GM20431 (cell line): ENCODE measurements at regions not wholly inside any gene's neighbourhood (a gene's known extent, or its start where the extent isn't known, plus 50 kb on each side); places are given as distances from the start of the nearest gene placed in this dataset.

Experiments
- in situ Hi-C: fragments of 300-500 bp; cut with MseI, MboI; formaldehyde crosslinking; loops from one replicate; pipeline ENCODE4 v1.15.0; 2020; ENCODE audit warnings: low sequenced_read_pairs; ENCODE audit not compliant: unreplicated experiment

GRCh38 chr9:86735772-86736458, 211.4 kb downstream of the GAS1 start:
- in situ Hi-C loops = no loop called here

- in situ Hi-C loops = no loop called here
Measured at GRCh38 chr9:86734771-86735170, 212.5 kb downstream of the GAS1 start.

- in situ Hi-C loops = no loop called here
Measured at GRCh38 chr9:86733929-86734328, 213.4 kb downstream of the GAS1 start.

GRCh38 chr9:86732514-86733171, 214.7 kb downstream of the GAS1 start:
- in situ Hi-C loops = no loop called here

- in situ Hi-C loops = no loop called here
Measured at GRCh38 chr9:86731511-86732063, 215.7 kb downstream of the GAS1 start.

- in situ Hi-C loops = no loop called here
Measured at GRCh38 chr9:86730163-86730928, 217.0 kb downstream of the GAS1 start.

GRCh38 chr9:86724529-86724928, 222.8 kb downstream of the GAS1 start:
- in situ Hi-C loops = no loop called here

GRCh38 chr9:86723346-86723745, 224.0 kb downstream of the GAS1 start:
- in situ Hi-C loops = no loop called here

GRCh38 chr9:86722706-86723075, 224.6 kb downstream of the GAS1 start:
- in situ Hi-C loops = no loop called here

- in situ Hi-C loops = no loop called here
Measured at GRCh38 chr9:86721843-86722705, 225.2 kb downstream of the GAS1 start.

GRCh38 chr9:86721226-86721781, 226.0 kb downstream of the GAS1 start:
- in situ Hi-C loops = no loop called here

GRCh38 chr9:86720639-86721225, 226.6 kb downstream of the GAS1 start:
- in situ Hi-C loops = no loop called here

GRCh38 chr9:86718388-86719049, 228.8 kb downstream of the GAS1 start:
- in situ Hi-C loops = no loop called here

GRCh38 chr9:86716326-86716922, 230.9 kb downstream of the GAS1 start:
- in situ Hi-C loops = no loop called here

- in situ Hi-C loops = no loop called here
Measured at GRCh38 chr9:86714999-86715398, 232.3 kb downstream of the GAS1 start.

GRCh38 chr9:86713970-86714369, 233.3 kb downstream of the GAS1 start:
- in situ Hi-C loops = no loop called here

- in situ Hi-C loops = no loop called here
Measured at GRCh38 chr9:86713470-86713869, 233.8 kb downstream of the GAS1 start.
